GM12892 (cell line): ENCODE measurements at regions not wholly inside any gene's neighbourhood (a gene's known extent, or its start where the extent isn't known, plus 50 kb on each side); places are given as distances from the start of the nearest gene placed in this dataset.

ENCODE experiments used
- POLR2A ChIP-seq: IDR thresholded peaks from 2 replicates; pipeline ENCODE4 v1.6.1; 2011; ENCODE audit warnings: low read depth, low read length, control low read depth
- POLR2AphosphoS5 ChIP-seq: IDR thresholded peaks from 2 replicates; pipeline ENCODE4 v1.6.1; 2011; ENCODE audit warnings: low read depth, low read length, control low read depth
- TAF1 ChIP-seq: IDR thresholded peaks from 2 replicates; pipeline ENCODE4 v1.6.1; 2011; ENCODE audit warnings: low read depth, mild to moderate bottlenecking, control low read depth, low read length, borderline replicate concordance

GRCh38 chr9:106697750-106698502 is 165.0 kb upstream of the ZNF462 start:
- no peak for TF ChIP-seq TAF1
- TF ChIP-seq POLR2A, result no peak
- TF ChIP-seq POLR2AphosphoS5, result no peak
